ENCODE measurements at regions not wholly inside any gene's neighbourhood (a gene's known extent, or its start where the extent isn't known, plus 50 kb on each side); places are given as distances from the start of the nearest gene placed in this dataset.

DNA sequence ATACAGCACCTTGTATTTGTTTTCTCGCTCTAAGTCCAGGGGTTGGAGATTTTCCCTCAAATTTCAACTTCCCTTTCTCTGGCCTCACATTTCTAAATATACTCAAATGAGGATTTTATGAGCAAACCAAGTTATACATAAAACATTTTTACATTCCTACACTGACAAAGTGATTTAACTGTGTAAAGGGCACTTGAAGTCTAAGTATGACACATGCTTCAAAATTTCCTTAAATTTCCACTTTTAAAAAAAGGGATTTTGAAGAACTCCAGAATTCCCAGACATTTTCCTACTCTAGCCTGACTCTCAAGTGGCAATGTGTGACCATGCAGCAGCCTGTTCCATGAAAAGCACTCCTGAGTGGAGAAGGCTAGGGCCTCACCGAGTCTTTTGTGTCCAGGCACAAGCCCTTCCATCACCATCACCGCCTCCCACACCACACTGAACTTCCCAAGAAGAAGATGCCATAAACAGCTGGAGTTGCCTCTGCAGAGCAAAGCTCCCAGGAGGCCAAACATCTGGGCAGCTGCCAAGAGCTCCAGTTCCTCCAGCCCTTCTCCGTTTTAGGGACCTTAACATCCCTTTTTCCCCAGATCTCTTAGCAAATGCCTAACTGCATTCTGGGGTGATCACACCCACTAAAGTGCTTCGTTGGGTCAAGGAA is 68.9 kb downstream of the NCR2 start:
- Histone ChIP-seq H3K9ac (ENCODE audit: low read length) (no peak overlapping the region), H3K4me1 (ENCODE audit: control insufficient read depth in 1 of 2, insufficient read depth in 2 of 2, low read length in 2 of 2) (no peaks in the 10 kb centered on the region), H3K4me3 (replicated peaks in 1 of 2; ENCODE audit: low read depth in 1 of 2, low read length in 2 of 2) (no peak overlapping the region), H3K9me3 (ENCODE audit: control insufficient read depth in 1 of 2, insufficient read depth in 1 of 2, low read depth in 1 of 2, low read length in 2 of 2) (no peaks in the 10 kb centered on the region), H2AFZ (ENCODE audit: low read depth, low read length, poor library complexity, severe bottlenecking) (no peak overlapping the region), H4K20me1 (ENCODE audit: insufficient read depth) (no peaks in the 10 kb centered on the region), H3K36me3 (ENCODE audit: control insufficient read depth in 1 of 2, insufficient read depth in 2 of 2, low read length in 2 of 2) (no peaks in the 10 kb centered on the region), H3K79me2 (ENCODE audit: insufficient read depth, low read length) (no peaks in the 10 kb centered on the region), H3K9me2 (ENCODE audit: insufficient read depth) (no peaks in the 10 kb centered on the region), H3K27me3 (ENCODE audit: insufficient read depth, low read length) (no peaks in the 10 kb centered on the region), H3K4me2 (ENCODE audit: low read length) (no peak overlapping the region), H3K27ac (ENCODE audit: low read depth, low read length) (no peak overlapping the region)
- POLR2A ChIA-PET = no interaction called here
- CTCF ChIA-PET = no interaction called here
- no peak for DNase-seq (ENCODE audit: low read depth, low spot score)
- BruUV-seq (replicated peaks) = no TSS peak
- no peak for ATAC-seq
- RAD21 ChIA-PET (ENCODE audit: low non-redundant PET in 1 of 2, low total read pairs in 2 of 2, uncharacterized antibody in 2 of 2, unreplicated experiment in 2 of 2) = no interaction called here
- intact Hi-C loops (cut with micrococcal nuclease) = no loop called here
- TF ChIP-seq SP1 (IDR thresholded peaks at IDR 0.05; ENCODE audit: low read depth) = no peak
- no peak for TF ChIP-seq YY1 (IDR thresholded peaks at IDR 0.05; ENCODE audit: extremely low read depth, insufficient replicate concordance, low read depth, low read length)
- TF ChIP-seq EZH2phosphoT487 (IDR thresholded peaks at IDR 0.05; ENCODE audit: borderline replicate concordance) = no peak
- TF ChIP-seq RAD21 (IDR thresholded peaks at IDR 0.05; ENCODE audit: low read depth) = no peak
- TF ChIP-seq CBX3 (IDR thresholded peaks at IDR 0.05; ENCODE audit: low read depth) = no peak
- no peak for TF ChIP-seq SIN3A (IDR thresholded peaks at IDR 0.05; ENCODE audit: low read depth)

DNA sequence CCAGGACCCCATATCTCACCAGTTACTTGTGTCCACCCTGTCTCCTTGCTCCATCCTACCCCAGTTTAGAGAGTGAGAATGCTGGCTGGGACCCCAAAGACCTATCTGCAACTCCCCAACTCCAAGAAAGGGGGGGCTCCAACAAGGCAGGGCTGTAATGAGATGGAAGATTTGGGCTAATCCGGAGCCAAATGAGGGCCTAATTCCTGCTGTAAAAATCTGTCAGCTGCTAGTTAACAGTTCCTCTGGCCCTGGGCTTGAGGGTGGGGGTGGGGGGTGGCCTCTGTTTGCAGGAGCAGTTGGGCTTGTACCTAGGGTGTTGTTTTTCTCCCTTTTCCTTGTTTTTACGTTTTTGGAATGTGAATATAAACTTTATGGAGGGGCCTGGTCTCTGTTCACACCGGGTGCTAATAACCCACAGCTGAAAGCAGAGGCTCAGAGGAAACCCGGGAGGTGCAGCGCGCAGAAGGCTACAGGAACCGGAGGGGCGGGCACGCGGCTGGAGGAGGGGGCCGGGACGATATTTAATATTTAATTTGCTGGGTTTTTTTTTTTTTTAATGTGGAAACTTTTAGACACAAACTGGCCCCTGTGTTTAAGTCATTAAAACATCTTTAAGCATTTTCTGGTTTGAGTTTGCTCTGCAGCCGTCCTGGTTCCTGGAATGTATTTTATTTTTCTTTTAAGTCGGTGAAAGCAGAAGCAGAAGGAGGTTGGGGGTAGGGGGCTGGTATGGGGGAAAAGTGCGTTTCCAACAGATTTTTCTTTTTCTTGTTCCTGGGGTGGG is 70.7 kb downstream of the NCR2 start:
- no TSS peak for BruUV-seq (replicated peaks)
- no peak overlapping the region for H2AFZ ChIP-seq (ENCODE audit: low read depth, low read length, poor library complexity, severe bottlenecking)
- no peak overlapping the region for H3K4me3 ChIP-seq (replicated peaks in 1 of 2; ENCODE audit: low read depth in 1 of 2, low read length in 2 of 2)
- H3K4me2 ChIP-seq (ENCODE audit: low read length) = no peak overlapping the region
- H3K9me2 ChIP-seq (ENCODE audit: insufficient read depth) = no peaks in the 10 kb centered on the region
- no peak overlapping the region for H3K9ac ChIP-seq (ENCODE audit: low read length)
- DNase-seq (ENCODE audit: low read depth, low spot score) (no peak), ATAC-seq (no peak)
- no peaks in the 10 kb centered on the region for H3K9me3 ChIP-seq (ENCODE audit: control insufficient read depth in 1 of 2, insufficient read depth in 1 of 2, low read depth in 1 of 2, low read length in 2 of 2)
- CTCF ChIA-PET = no interaction called here
- no peaks in the 10 kb centered on the region for H3K27me3 ChIP-seq (ENCODE audit: insufficient read depth, low read length)
- RAD21 ChIA-PET (ENCODE audit: low non-redundant PET in 1 of 2, low total read pairs in 2 of 2, uncharacterized antibody in 2 of 2, unreplicated experiment in 2 of 2) = no interaction called here
- no peaks in the 10 kb centered on the region for H3K4me1 ChIP-seq (ENCODE audit: control insufficient read depth in 1 of 2, insufficient read depth in 2 of 2, low read length in 2 of 2)
- H3K79me2 ChIP-seq (ENCODE audit: insufficient read depth, low read length) = no peaks in the 10 kb centered on the region
- H4K20me1 ChIP-seq (ENCODE audit: insufficient read depth) = no peaks in the 10 kb centered on the region
- intact Hi-C loops (cut with micrococcal nuclease) = no loop called here
- POLR2A ChIA-PET = no interaction called here
- no peak overlapping the region for H3K27ac ChIP-seq (ENCODE audit: low read depth, low read length)
- TF ChIP-seq EZH2phosphoT487 (IDR thresholded peaks at IDR 0.05; ENCODE audit: borderline replicate concordance) (no peak), POLR2AphosphoS5 (IDR thresholded peaks at IDR 0.05; ENCODE audit: low read depth, low read length) (no peak), POLR2A (IDR thresholded peaks at IDR 0.05; ENCODE audit: borderline replicate concordance, extremely low read depth, insufficient read depth, insufficient read length) (no peak)
- H3K36me3 ChIP-seq (ENCODE audit: control insufficient read depth in 1 of 2, insufficient read depth in 2 of 2, low read length in 2 of 2) = no peaks in the 10 kb centered on the region

Measured in HCT116 (cell line).